Body of pancreas (tissue), 4 donors: ENCODE measurements at regions not wholly inside any gene's neighbourhood (a gene's known extent, or its start where the extent isn't known, plus 50 kb on each side); places are given as distances from the start of the nearest gene placed in this dataset.

ENCODE experiments used
- ATAC-seq: fragments of 150-250 bp; one replicate; pipeline ENCODE4 v1.9.1; 2016
- DNase-seq, 4 donors: peaks; one replicate each; pipeline ENCODE4 v3.0.0-alpha.2; 2019
- H3K27ac ChIP-seq, 4 donors: fragments of 200-600 bp; sonication (generic); 1 replicate in 3 of 4; 2 replicates in 1 of 4; pipeline versions ENCODE4 v1.5.1 to v1.6.1; 2016 to 2019; ENCODE audit warnings: mild to moderate bottlenecking in 1 of 4, mixed read lengths in 1 of 4, moderate library complexity in 1 of 4
- H3K27me3 ChIP-seq, 2 donors: fragments of 200-600 bp; sonication (generic); one replicate each; pipeline ENCODE4 v1.6.0; 2016; ENCODE audit warnings: mild to moderate bottlenecking in 1 of 2
- H3K36me3 ChIP-seq, 2 donors: fragments of 200-600 bp; sonication (generic); replicated peaks in 1 of 2; 2 replicates each; pipeline ENCODE4 v1.5.1; 2016; ENCODE audit warnings: low read depth in 2 of 2; ENCODE audit not compliant: insufficient read depth in 1 of 2
- H3K4me1 ChIP-seq: fragments of 200-600 bp; sonication (generic); one replicate; pipeline ENCODE4 v1.6.0; 2016
- H3K4me3 ChIP-seq, 2 donors: fragments of 200-600 bp; sonication (generic); 1 replicate in 1 of 2; 2 replicates in 1 of 2; pipeline ENCODE4 v1.5.1; 2016 to 2019
- H3K9me3 ChIP-seq, 3 donors: fragments of 200-600 bp; sonication (generic); 1 replicate in 2 of 3; 2 replicates in 1 of 3; pipeline ENCODE4 v1.5.1; 2016
- POLR2A ChIP-seq, 3 donors: fragments of 450-650 bp; IDR thresholded peaks; one replicate each; pipeline ENCODE4 v1.6.1; 2016; ENCODE audit warnings: antibody characterized with exemption in 3 of 3, mild to moderate bottlenecking in 2 of 3
- WGBS, 2 donors: methylation state at CpG; one replicate each; pipeline ENCODE4 v1.1.5; 2017; 5-methylcytosine and 5-hydroxymethylcytosine counted together
- intact Hi-C: fragments of 100-400 bp; cut with DNase I; formaldehyde crosslinking; loops from one replicate; pipeline ENCODE4 v1.15.1; 2023
- TF ChIP-seq, protein P1 (sequence below), 7 experiments: fragments of 450-650 bp in 4 of 7; fragments of 200-600 bp in 3 of 7; sonication (generic) in 3 of 7; IDR thresholded peaks; one replicate each; pipeline ENCODE4 v1.5.1; 2016 to 2019; ENCODE audit warnings: antibody characterized with exemption in 7 of 7

DNA sequence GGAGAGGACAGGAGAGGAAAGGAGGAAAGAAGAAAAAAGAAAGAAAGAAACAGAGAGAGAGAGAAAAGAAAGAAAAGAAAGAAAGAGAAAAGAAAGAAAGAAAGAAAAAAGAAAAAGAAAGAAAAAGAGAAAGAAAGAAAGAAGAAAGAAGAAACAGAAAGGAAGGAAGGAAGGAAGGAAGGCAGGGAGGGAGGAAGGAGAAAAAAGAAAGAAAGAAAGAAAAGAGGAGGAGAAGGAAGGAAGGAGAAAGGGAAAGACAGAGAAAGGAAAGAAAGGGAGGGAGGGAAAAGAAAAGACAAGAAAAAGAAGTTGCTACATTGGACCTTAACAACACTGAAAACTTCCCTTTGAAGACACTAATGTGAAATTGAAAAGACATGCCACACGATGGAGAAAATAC is 56.6 kb upstream of the CCL2 start:
- intact Hi-C loops: no loop called here
- H3K27ac ChIP-seq: no peak overlapping the region
- no peak overlapping the region for H3K4me3 ChIP-seq
- 14 to 24% methylated on average over 1 of the region's 1 CpG for WGBS, 2 donors
- no peaks in the 10 kb centered on the region for H3K9me3 ChIP-seq
- no peaks in the 10 kb centered on the region for H3K36me3 ChIP-seq
- no peaks in the 10 kb centered on the region for H3K27me3 ChIP-seq
- H3K4me1 ChIP-seq: no peaks in the 10 kb centered on the region
- DNase-seq: no peak
- TF ChIP-seq, protein P1, sequence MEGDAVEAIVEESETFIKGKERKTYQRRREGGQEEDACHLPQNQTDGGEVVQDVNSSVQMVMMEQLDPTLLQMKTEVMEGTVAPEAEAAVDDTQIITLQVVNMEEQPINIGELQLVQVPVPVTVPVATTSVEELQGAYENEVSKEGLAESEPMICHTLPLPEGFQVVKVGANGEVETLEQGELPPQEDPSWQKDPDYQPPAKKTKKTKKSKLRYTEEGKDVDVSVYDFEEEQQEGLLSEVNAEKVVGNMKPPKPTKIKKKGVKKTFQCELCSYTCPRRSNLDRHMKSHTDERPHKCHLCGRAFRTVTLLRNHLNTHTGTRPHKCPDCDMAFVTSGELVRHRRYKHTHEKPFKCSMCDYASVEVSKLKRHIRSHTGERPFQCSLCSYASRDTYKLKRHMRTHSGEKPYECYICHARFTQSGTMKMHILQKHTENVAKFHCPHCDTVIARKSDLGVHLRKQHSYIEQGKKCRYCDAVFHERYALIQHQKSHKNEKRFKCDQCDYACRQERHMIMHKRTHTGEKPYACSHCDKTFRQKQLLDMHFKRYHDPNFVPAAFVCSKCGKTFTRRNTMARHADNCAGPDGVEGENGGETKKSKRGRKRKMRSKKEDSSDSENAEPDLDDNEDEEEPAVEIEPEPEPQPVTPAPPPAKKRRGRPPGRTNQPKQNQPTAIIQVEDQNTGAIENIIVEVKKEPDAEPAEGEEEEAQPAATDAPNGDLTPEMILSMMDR (IDR thresholded peaks at IDR 0.05): no peak
- no peak for TF ChIP-seq POLR2A (IDR thresholded peaks at IDR 0.05)
- ATAC-seq: no peak

DNA sequence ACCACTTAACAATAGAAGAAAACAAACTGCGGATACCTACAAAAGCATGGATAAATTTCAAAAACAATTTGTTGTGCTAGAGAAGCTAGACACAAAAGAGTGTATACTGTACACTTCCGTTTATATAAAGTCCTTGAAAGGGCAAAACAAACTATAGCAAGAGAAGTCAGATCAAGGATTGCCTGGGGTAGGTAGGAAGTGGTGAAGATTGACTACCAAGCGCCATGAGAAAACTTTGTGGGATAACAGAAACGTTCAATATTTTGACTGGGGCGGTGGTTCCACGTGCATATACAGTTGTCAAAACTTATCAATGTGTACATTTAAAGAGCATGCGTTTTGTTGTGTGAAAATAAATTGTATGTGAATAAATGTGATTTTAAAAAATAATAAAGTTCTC is 55.6 kb upstream of the CCL2 start:
- intact Hi-C loops: no loop called here
- no peak for DNase-seq
- no peak for ATAC-seq
- Histone ChIP-seq H3K27ac (no peak overlapping the region), H3K27me3 (no peaks in the 10 kb centered on the region), H3K4me1 (no peaks in the 10 kb centered on the region), H3K9me3 (no peaks in the 10 kb centered on the region), H3K4me3 (no peak overlapping the region), H3K36me3 (no peaks in the 10 kb centered on the region)
- TF ChIP-seq, protein P1 (IDR thresholded peaks at IDR 0.05): no peak
- TF ChIP-seq POLR2A (IDR thresholded peaks at IDR 0.05): no peak
- WGBS, 2 donors: 22 to 25% methylated on average over 7 of the region's 7 CpGs

DNA sequence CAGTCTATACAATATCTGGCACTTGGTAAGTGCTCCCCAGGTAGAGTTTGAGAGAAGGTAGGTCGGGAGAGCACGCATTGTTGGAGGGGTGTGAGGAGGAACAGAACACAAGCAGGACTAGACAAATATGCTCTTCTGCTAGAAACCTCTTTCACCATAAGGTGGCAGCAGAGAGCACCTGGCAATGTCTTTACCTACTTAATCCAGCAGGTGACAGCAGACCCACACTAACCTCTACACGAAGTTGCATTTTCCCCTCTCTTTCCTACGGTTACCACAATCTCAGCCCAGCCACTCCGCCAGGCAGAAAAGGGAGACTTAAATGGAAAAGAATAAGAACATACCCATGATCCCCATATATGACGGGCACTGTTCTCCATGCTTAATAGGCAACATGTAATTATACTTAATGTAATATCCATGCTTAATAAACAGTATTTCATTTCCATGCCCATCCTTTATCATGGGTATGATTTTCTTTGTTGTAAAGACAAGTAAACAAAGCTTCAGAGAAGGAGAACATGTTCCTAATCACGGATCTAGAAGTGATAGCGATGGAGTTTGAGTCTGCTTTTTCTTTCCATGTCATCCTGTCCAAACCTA is 55.1 kb upstream of the CCL2 start:
- Histone ChIP-seq H3K4me1 (no peaks in the 10 kb centered on the region), H3K27ac (no peak overlapping the region), H3K4me3 (no peak overlapping the region), H3K27me3 (no peaks in the 10 kb centered on the region), H3K36me3 (no peaks in the 10 kb centered on the region), H3K9me3 (no peaks in the 10 kb centered on the region)
- peak; percentile 81 to 84 (median 83) for DNase-seq
- TF ChIP-seq, protein P1 (IDR thresholded peaks at IDR 0.05): peak; percentile 97 to 100 (median 100)
- TF ChIP-seq POLR2A (IDR thresholded peaks at IDR 0.05): no peak
- peak; percentile 88 for ATAC-seq
- intact Hi-C loops: loop anchor here (2.0 to 10.0 kb wide), 2 partner anchors 105 to 161 kb away; no protein-coding TSS in a partner anchor
- WGBS, 2 donors: 4 to 8% methylated on average over 8 of the region's 8 CpGs

GRCh38 chr17:34201225-34201624 is 53.9 kb upstream of the CCL2 start:
- 64 to 74% methylated on average over 1 of the region's 1 CpG for WGBS, 2 donors
- no peak for DNase-seq
- intact Hi-C loops: loop anchor here (2.0 to 10.0 kb wide), 2 partner anchors 104 to 160 kb away; no protein-coding TSS in a partner anchor

More at GRCh38 chr17:34201225-34201624, 53.9 kb upstream of the CCL2 start:
- H3K9me3 ChIP-seq: no peaks in the 10 kb centered on the region
- TF ChIP-seq POLR2A (IDR thresholded peaks at IDR 0.05): no peak
- TF ChIP-seq, protein P1 (IDR thresholded peaks at IDR 0.05): no peak
- H3K27ac ChIP-seq: no peak overlapping the region
- H3K4me3 ChIP-seq: no peak overlapping the region
- H3K27me3 ChIP-seq: no peaks in the 10 kb centered on the region
- H3K4me1 ChIP-seq: no peaks in the 10 kb centered on the region
- no peak for ATAC-seq
- no peaks in the 10 kb centered on the region for H3K36me3 ChIP-seq
